Jurkat, Clone E6-1 (cell line): ENCODE measurements at regions not wholly inside any gene's neighbourhood (a gene's known extent, or its start where the extent isn't known, plus 50 kb on each side); places are given as distances from the start of the nearest gene placed in this dataset.

ENCODE experiments used
- DNase-seq: peaks from one replicate; pipeline ENCODE4 v3.0.0-alpha.2; 2011; ENCODE audit warnings: low read depth, low spot score
- H3K4me3 ChIP-seq: 2 replicates; pipeline ENCODE4 v1.5.1; 2011; ENCODE audit warnings: mild to moderate bottlenecking, low read length, control low read depth, moderate library complexity

DNA sequence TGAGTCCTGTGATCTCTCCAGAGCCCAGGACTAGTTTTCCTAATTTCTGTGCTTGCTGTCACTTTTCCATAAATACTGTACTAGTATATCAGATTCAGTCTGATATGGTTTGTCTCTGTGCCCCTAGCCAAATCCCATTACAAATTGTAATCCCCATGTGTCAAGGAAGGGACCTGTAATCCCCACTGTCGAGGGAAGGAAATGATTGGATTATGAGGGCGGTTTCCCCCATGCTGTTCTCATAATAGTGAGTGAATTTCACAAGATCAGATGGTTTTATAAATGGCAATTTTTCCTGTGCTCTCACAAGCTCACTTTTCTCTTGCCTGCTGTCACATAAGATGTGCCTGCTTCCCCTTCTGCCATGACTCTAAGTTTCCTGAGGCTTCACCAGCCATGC is 54.8 kb upstream of the IFRD1 start:
- DNase-seq, result no peak
- no peak overlapping the region for H3K4me3 ChIP-seq

DNA sequence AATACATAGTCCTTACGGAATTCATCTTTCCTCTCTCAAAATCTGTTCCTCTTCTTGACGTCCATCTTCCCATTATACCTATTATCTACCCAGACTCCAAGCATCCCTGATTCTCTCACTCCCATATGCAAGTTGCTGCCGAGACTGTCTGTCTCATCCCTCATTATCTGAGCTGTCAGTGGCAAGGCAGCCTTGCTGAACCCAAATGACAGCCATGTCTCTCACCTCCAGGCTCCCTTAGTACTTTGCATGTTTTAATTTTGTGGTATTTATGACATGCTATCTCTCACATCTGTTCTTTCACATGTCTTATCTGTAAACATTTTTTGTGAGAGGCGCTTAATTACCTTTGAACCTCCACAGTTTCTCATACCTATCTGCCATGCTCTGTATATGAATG is 54.4 kb upstream of the IFRD1 start:
- no peak overlapping the region for H3K4me3 ChIP-seq
- DNase-seq, result no peak

DNA sequence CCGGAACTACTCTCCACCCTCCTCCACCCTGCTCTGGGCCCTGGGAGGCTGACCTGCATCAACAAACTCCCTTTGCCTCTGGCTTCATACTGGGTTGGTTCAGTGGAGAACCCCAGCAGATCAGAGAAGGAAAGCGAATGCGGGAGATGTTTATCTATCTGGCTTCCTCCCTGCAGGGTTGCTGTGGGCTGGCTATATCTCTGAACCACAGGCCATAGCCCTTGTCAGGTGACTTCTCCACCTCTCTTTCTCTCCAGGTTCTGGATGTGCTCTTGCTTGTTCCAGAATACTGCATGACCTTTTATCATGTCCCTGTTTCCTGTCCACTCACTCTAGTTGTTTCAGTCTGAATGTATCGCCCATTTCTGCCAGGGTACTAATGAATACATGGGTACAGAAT is 51.7 kb upstream of the IFRD1 start:
- no peak overlapping the region for H3K4me3 ChIP-seq
- peak; percentile 51 for DNase-seq

DNA sequence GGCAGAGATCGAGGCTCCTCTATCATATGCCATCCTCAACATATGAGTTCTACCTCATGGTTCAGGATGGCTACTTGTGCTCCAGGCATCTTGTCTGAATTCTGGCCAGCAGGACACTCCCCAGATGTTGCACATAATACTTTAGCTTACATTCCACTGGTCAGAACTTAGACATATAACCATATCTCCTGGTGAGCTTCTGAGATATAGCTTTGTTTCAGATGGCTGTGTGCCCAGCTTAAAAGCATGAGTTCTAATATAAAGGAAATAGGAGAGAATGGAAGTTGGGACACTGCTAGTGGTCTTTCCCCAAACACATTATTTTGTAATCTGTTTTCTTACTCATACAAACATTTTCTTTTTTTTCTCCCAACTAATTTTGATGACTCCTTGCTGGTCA is 50.8 kb upstream of the IFRD1 start:
- no peak for DNase-seq
- H3K4me3 ChIP-seq, result no peak overlapping the region

DNA sequence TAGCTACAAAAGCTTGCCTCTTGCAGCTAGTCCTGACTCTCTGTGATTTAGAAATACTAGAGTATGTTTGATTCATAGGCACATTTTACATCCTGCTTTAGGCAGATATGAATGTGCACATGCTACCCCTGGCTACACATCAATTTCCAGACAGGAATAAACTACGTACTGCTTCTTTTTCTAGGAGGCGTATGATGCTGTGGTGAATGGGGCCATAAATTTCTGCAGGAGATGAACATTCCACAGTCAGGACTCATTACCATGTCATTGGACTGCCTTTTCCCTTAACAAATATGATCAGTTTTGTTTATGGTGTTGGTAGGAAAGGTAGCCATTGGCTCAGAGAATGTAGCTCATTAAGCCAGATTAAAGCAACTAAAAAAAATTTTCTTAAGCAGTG is 50.1 kb upstream of the IFRD1 start:
- no peak for DNase-seq

More for the DNA sequence above, 50.1 kb upstream of the IFRD1 start:
- no peak overlapping the region for H3K4me3 ChIP-seq
